IMR-90 (cell line): ENCODE measurements at regions not wholly inside any gene's neighbourhood (a gene's known extent, or its start where the extent isn't known, plus 50 kb on each side); places are given as distances from the start of the nearest gene placed in this dataset.

Experiments
- CHD1 ChIP-seq: IDR thresholded peaks from 2 replicates; pipeline ENCODE4 v1.6.1; 2012; ENCODE audit warnings: low read depth, low read length, improper control_type of control experiment
- CTCF ChIP-seq: conservative IDR thresholded peaks from 2 replicates; pipeline ENCODE4 v1.5.1; 2012; ENCODE audit warnings: mild to moderate bottlenecking, low read depth, low read length, improper control_type of control experiment
- MXI1 ChIP-seq: IDR thresholded peaks from 2 replicates; pipeline ENCODE4 v1.6.1; 2012; ENCODE audit warnings: low read depth, mild to moderate bottlenecking, low read length, moderate library complexity, borderline replicate concordance
- RAD21 ChIP-seq: IDR thresholded peaks from 2 replicates; pipeline ENCODE4 v1.6.1; 2012; ENCODE audit warnings: low read length, improper control_type of control experiment
- RCOR1 ChIP-seq: IDR thresholded peaks from 2 replicates; pipeline ENCODE4 v1.6.1; 2012; ENCODE audit warnings: mild to moderate bottlenecking, low read length, improper control_type of control experiment; ENCODE audit not compliant: insufficient replicate concordance
- RFX5 ChIP-seq: IDR thresholded peaks from 2 replicates; pipeline ENCODE4 v1.8.0; 2012; ENCODE audit warnings: low read depth, mild to moderate bottlenecking, low read length, moderate library complexity
- USF2 ChIP-seq: fragments of 150-350 bp; IDR thresholded peaks from 2 replicates; pipeline ENCODE4 v1.6.1; 2017; ENCODE audit warnings: mild to moderate bottlenecking, antibody characterized with exemption, low read length, low read depth

DNA sequence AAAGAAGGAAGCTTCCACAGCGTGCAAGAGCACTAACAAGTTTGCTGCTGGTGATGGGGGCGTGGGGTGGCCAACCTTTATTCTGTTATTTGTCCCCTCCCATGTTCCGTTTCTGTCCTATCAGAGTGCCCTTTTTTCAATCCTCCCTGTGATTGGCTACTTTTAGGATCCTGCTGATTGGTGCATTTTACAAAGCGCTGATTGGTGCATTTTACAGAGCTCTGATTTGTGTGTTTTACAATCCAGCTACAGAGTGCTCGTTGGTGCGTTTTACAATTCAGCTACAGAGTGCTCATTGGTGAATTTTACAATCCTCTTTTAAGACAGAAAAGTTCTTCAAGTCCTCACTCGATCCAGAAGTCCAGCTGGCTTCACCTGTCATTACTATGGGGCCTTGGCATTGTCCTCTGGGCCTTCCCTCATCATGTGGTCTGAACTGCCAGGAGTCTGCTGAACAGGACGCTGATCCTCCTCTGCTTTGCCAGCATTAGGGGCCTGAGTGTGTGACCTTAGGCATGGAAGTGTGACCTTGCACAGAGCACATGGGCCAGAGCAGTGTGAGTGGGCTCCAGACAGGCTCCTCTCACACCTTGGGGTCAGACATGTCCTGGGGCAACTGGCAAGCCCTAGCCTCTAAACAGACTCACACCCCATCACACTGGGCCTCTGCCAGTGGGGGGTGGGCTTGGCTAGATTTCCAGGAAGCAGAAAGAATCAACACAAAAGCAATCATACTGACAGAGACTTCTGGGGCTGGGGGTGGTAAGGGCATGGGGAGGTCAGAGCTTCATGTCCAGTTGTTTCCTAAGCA, 167.4 kb downstream of the PTPN20 start:
- TF ChIP-seq CTCF, result no peak
- TF ChIP-seq MXI1, result no peak
- no peak for TF ChIP-seq RFX5
- no peak for TF ChIP-seq RAD21
- TF ChIP-seq CHD1, result no peak
- TF ChIP-seq RCOR1, result no peak
- TF ChIP-seq USF2, result no peak
